ENCODE measurements at regions not wholly inside any gene's neighbourhood (a gene's known extent, or its start where the extent isn't known, plus 50 kb on each side); places are given as distances from the start of the nearest gene placed in this dataset.

- DNase-seq, result no peak
Observed at GRCh38 chr16:18050777-18051176, 285.8 kb downstream of the NPIPA8 start.

DNA sequence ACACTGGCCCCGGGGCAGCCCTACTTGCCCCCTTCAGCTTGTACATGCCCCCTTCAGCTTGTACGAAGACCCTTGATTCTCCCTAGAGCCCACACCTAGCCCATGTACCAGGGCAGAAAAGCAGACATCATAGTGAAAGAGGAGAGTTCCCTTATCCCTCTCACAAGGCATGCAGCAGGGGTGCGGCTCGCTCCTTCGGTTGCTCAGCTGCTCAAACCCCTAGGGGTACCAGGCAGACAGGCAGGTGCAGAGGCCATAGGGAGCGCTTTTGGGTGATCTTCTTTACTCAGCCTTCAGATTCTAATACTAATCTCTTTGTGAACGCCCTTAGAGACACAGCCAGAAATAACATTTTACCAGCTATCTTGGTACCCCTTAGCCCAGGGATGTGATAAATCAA lies 286.3 kb downstream of the NPIPA8 start:
- DNase-seq, result no peak

GRCh38 chr16:18049547-18050133 lies 286.9 kb downstream of the NPIPA8 start:
- no peak for DNase-seq

GRCh38 chr16:18048853-18049546 lies 287.5 kb downstream of the NPIPA8 start:
- DNase-seq, result no peak

DNA sequence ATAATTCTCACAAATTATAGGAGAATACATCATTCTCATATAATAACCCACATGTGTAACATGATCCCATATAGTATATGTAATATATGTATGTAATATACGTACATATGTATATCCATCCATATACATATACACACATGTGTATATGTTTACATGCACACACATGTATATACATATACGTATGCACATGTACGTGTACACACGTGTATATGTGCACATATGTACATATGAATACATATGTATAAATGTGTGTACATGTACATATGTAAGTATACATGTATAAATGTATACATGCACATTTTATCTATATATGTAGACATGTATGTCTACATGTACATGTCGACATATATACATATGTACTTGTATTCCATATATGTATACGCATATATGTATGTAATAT lies 288.8 kb downstream of the NPIPA8 start:
- no peak for DNase-seq

GRCh38 chr16:18045356-18045755 lies 291.2 kb downstream of the NPIPA8 start:
- no peak for DNase-seq

GRCh38 chr16:18041864-18042834 lies 294.4 kb downstream of the NPIPA8 start:
- DNase-seq, result no peak

GRCh38 chr16:18039931-18040330 lies 296.6 kb downstream of the NPIPA8 start:
- DNase-seq, result no peak

DNA sequence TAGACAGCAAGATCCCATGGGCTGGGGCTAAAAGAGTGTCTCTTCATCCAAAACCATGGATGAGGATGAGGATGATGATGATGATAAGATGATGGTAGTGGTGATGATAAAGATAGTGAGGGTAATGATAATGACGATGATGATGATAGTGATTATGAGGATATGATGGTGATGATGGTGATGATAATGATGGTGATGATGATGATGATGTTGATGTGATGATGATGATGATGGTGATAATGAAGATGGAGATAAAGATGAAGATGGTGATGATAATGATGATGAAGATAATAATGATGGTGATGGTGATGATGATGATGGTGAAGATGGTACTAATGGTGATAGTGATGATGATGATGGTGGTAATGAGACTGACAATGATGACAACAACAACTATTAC lies 299.5 kb downstream of the NPIPA8 start:
- DNase-seq, result no peak

GRCh38 chr16:18024611-18025010 lies 311.9 kb downstream of the NPIPA8 start:
- no peak for DNase-seq

DNA sequence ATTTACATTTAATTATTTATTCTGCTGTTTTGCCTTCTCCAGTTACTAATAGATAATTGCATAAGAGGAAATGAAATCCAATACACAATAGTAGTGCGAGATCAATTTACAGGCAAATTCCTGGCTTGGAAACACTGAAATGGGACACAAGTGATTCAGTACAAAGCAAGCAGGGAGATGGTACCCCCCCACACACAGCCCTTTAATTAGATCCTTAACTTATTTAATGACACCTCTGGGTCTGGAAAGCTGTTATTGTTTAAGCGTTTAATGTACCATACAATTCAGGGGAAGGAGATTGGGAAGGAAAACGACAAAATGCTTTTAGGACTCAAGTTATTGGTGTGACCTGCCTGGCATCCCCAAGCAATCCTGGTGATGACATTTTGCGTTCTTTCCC lies 318.2 kb downstream of the NPIPA8 start:
- no peak for DNase-seq

GRCh38 chr16:18013863-18014262 lies 322.7 kb downstream of the NPIPA8 start:
- no peak for DNase-seq

GRCh38 chr16:18008356-18008755 lies 328.2 kb downstream of the NPIPA8 start:
- no peak for DNase-seq

- DNase-seq, result no peak
Observed at GRCh38 chr16:18003033-18003432, 333.5 kb downstream of the NPIPA8 start.

DNA sequence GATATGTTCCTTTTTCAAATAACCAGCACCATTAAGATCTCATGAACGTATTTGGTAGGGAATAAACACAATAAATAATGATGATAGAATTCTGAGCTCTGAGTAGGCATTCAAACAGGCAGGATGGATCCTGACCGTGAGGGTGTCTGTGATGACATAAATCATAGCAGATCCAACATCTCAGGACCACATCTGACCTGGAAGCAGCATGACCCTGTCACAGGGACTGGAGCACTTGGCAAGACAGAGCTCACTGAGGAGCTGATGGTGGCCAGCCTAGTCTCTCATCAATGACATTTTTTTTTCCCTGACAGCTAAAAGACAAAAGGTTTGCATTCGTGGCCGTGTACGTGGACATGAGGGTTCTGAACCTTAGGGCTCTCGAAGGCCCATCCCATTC lies 337.5 kb downstream of the NPIPA8 start:
- DNase-seq, result no peak

DNA sequence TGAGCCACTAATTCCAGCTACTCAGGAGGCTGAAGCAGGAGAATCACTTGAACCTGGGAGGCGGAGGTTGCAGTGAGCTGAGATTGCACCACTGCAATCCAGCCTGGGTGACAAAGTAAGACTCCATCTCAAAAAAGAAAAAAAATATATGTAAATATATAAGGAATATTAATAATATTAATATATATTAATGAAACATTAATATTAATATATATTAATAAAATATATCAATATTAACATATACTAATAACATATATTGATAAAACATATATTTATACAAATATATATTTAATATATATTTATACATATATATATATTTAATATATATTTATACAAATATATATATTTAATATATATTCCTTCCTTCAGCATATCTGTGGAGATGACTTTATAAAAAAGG lies 338.0 kb downstream of the NPIPA8 start:
- DNase-seq, result no peak

GRCh38 chr16:17994027-17994426 lies 342.5 kb downstream of the NPIPA8 start:
- no peak for DNase-seq

GRCh38 chr16:17992416-17992815 lies 344.1 kb downstream of the NPIPA8 start:
- DNase-seq, result no peak

DNA sequence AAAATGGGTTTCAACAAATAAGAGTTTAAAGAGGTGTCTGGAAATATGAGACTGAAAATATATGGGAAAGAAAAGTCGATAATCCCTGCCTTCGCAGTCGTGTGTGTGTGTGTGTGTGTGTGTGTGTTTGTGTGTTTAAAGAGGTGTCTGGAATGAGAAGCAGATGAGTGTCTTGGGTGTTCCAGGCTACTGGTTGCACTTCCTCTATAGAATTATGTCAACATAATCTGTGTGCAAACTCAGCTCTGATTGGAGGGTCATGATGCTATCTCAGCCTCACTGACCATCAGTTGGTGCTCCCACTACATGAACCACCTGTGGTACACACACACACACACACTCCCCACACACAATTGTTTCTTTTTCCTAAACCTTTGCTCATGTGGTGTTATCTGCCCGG lies 347.3 kb downstream of the NPIPA8 start:
- no peak for DNase-seq

- DNase-seq, result no peak
Observed at GRCh38 chr16:17988839-17989238, 347.7 kb downstream of the NPIPA8 start.

DNA sequence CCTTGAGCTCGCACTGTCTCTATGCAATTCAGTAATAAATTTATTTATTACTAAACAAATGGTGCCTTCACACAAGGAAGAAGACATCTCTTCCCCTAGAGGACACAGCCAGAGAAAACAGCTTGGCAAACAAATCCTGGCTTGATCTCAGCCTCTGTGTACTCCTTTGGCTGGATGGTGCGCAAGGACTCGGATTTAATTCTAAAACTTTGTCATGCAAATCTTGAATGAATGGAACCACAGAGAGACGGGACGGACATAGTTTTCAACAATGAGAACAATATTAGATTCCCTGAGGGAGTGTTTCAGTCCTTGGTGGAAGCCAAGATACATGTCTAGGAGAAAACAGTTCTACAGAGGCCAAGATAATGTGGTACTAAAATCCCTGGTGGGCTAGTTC lies 349.5 kb downstream of the NPIPA8 start:
- no peak for DNase-seq

DNA sequence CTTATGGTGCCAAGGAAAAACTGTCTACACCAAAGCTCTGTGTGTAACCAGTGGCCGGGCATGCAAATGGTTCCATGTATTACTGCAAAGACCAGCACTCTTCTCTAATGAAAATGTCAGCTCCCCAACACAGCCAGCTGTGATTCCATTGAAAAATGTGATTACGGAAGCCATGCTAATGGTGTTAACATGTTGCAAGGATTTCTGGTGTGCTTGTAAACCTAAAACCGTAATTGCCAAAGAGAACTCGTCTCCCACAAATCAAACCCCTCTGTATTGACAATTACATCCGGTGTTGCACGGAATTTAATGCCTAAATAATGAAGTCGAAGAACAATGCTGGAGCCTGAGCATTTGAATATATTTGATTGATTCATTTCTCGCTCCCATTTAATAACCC lies 351.7 kb downstream of the NPIPA8 start:
- DNase-seq, result no peak

- no peak for DNase-seq
Observed at GRCh38 chr16:17983847-17984639, 352.5 kb downstream of the NPIPA8 start.
